Liver (tissue), 8 donors: ENCODE measurements at regions not wholly inside any gene's neighbourhood (a gene's known extent, or its start where the extent isn't known, plus 50 kb on each side); places are given as distances from the start of the nearest gene placed in this dataset.
"Not testable (repeated sequence)": the region's sequence is repeated elsewhere in the genome, so short reads cannot be mapped to it uniquely, and the experiment has no call there.

ENCODE experiments used
- DNase-seq: peaks from one replicate; pipeline ENCODE4 v3.0.0-alpha.2; 2017; ENCODE audit warnings: low spot score
- H3K27ac ChIP-seq, 2 donors: one replicate each; pipeline ENCODE4 v1.7.0; 2013; ENCODE audit warnings: inconsistent platforms in 2 of 2, low read length in 2 of 2, control low read depth in 1 of 2, low read depth in 1 of 2, mild to moderate bottlenecking in 1 of 2
- H3K27me3 ChIP-seq, 4 donors: one replicate each; pipeline versions ENCODE4 v1.6.1 to v1.7.0; 2013; ENCODE audit warnings: low read length in 3 of 4, inconsistent platforms in 1 of 4, mild to moderate bottlenecking in 1 of 4, moderate library complexity in 1 of 4; ENCODE audit not compliant: control insufficient read depth in 4 of 4, insufficient read depth in 4 of 4
- H3K36me3 ChIP-seq, 4 donors: one replicate each; pipeline versions ENCODE4 v1.6.1 to v1.7.0; 2013; ENCODE audit warnings: low read length in 3 of 4, mild to moderate bottlenecking in 3 of 4, low read depth in 1 of 4, moderate library complexity in 1 of 4; ENCODE audit not compliant: control insufficient read depth in 4 of 4, insufficient read depth in 3 of 4
- H3K4me1 ChIP-seq, 4 donors: one replicate each; pipeline versions ENCODE4 v1.6.1 to v1.7.0; 2013; ENCODE audit warnings: low read length in 3 of 4, mild to moderate bottlenecking in 3 of 4, moderate library complexity in 1 of 4; ENCODE audit not compliant: control insufficient read depth in 4 of 4, insufficient read depth in 4 of 4
- H3K4me3 ChIP-seq, 3 donors: one replicate each; pipeline versions ENCODE4 v1.6.1 to v1.7.0; 2013; ENCODE audit warnings: low read length in 3 of 3, control low read depth in 1 of 3, low read depth in 1 of 3, mild to moderate bottlenecking in 1 of 3
- H3K9ac ChIP-seq, 2 donors: one replicate each; pipeline ENCODE4 v1.7.0; 2013; ENCODE audit warnings: low read length in 2 of 2, mild to moderate bottlenecking in 2 of 2, moderate library complexity in 2 of 2, control low read depth in 1 of 2, low read depth in 1 of 2
- H3K9me3 ChIP-seq, 4 donors: one replicate each; pipeline versions ENCODE4 v1.6.1 to v1.7.0; 2013; ENCODE audit warnings: low read length in 3 of 4; ENCODE audit not compliant: control insufficient read depth in 4 of 4
- CTCF ChIP-seq: fragments of 150-350 bp; IDR thresholded peaks from 2 replicates; pipeline ENCODE4 v1.5.1; 2017; ENCODE audit warnings: improper control_type of control experiment, low read depth, low read length; ENCODE audit not compliant: missing input control
- EGR1 ChIP-seq, 2 donors: IDR thresholded peaks; 2 replicates each; pipeline ENCODE4 v1.6.1; 2016 to 2018; ENCODE audit warnings: antibody characterized with exemption in 2 of 2, low read depth in 2 of 2
- FOXA1 ChIP-seq: IDR thresholded peaks from 2 replicates; pipeline ENCODE4 v1.6.1; 2016; ENCODE audit warnings: antibody characterized with exemption
- FOXA2 ChIP-seq: IDR thresholded peaks from 2 replicates; pipeline ENCODE4 v1.6.1; 2016; ENCODE audit warnings: antibody characterized with exemption
- GABPA ChIP-seq, 2 donors: IDR thresholded peaks in 1 of 2; conservative IDR thresholded peaks in 1 of 2; 2 replicates each; pipeline ENCODE4 v1.6.1; 2016; ENCODE audit warnings: antibody characterized with exemption in 2 of 2, mild to moderate bottlenecking in 1 of 2, moderate library complexity in 1 of 2
- HNF4A ChIP-seq, 2 donors: conservative IDR thresholded peaks; 2 replicates each; pipeline ENCODE4 v1.6.1; 2016; ENCODE audit warnings: antibody characterized with exemption in 2 of 2, mild to moderate bottlenecking in 2 of 2
- HNF4G ChIP-seq: IDR thresholded peaks from 2 replicates; pipeline ENCODE4 v1.6.1; 2016; ENCODE audit warnings: antibody characterized with exemption
- JUND ChIP-seq, 2 donors: IDR thresholded peaks; 2 replicates each; pipeline ENCODE4 v1.6.1; 2016; ENCODE audit warnings: antibody characterized with exemption in 2 of 2
- NR2F2 ChIP-seq: IDR thresholded peaks from 2 replicates; pipeline ENCODE4 v1.6.1; 2016; ENCODE audit warnings: antibody characterized with exemption
- RAD21 ChIP-seq, 2 donors: IDR thresholded peaks; 2 replicates each; pipeline ENCODE4 v1.6.1; 2016; ENCODE audit warnings: antibody characterized with exemption in 2 of 2, mild to moderate bottlenecking in 2 of 2
- REST ChIP-seq: IDR thresholded peaks from 2 replicates; pipeline ENCODE4 v1.6.1; 2016; ENCODE audit warnings: antibody characterized with exemption, mild to moderate bottlenecking
- RXRA ChIP-seq, 2 donors: IDR thresholded peaks; 2 replicates each; pipeline ENCODE4 v1.6.1; 2017 to 2018; ENCODE audit warnings: antibody characterized with exemption in 2 of 2, mild to moderate bottlenecking in 1 of 2
- SP1 ChIP-seq: IDR thresholded peaks from 2 replicates; pipeline ENCODE4 v1.6.1; 2018; ENCODE audit warnings: antibody characterized with exemption, mild to moderate bottlenecking
- TAF1 ChIP-seq: conservative IDR thresholded peaks from 2 replicates; pipeline ENCODE4 v1.6.1; 2016; ENCODE audit warnings: antibody characterized with exemption, mild to moderate bottlenecking
- YY1 ChIP-seq: IDR thresholded peaks from 2 replicates; pipeline ENCODE4 v1.6.1; 2016; ENCODE audit warnings: antibody characterized with exemption, mild to moderate bottlenecking
- WGBS: extraction: QIAGEN DNeasy Blood & Tissue Kit; methylation state at CpG from one replicate; pipeline ENCODE4 v1.1.7; 2013; 5-methylcytosine and 5-hydroxymethylcytosine counted together
- TF ChIP-seq, protein P1 (sequence below): IDR thresholded peaks from 2 replicates; pipeline ENCODE4 v1.6.1; 2016; ENCODE audit warnings: antibody characterized with exemption
- TF ChIP-seq, protein P2 (sequence below): IDR thresholded peaks from 2 replicates; pipeline ENCODE4 v1.6.1; 2016; ENCODE audit warnings: antibody characterized with exemption
- TF ChIP-seq, protein P3 (sequence below): IDR thresholded peaks from 2 replicates; pipeline ENCODE4 v1.6.1; 2016; ENCODE audit warnings: antibody characterized with exemption
- donor health status: healthy.
- donor health status: healthy.
- donor health status: healthy.
- donor health status: healthy.
- donor health status: healthy.

DNA sequence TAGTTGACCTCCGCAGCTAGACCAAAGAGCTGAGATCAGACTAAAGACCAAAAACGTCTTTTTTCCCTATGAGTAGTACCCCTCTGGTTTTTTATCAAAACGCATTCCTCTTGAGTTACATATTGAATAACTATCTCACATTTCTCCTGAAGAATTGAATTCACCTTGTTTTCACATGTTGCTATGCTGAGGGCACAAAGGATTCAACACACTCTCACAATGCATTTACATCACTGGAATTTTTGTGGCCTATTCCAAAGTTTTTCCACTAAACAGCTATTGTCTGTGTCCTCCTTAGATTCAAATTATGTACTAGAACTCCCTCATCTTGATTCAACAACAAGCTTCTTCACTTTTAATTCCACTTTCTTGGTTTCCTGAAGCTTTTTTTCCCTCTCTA lies 112.5 kb downstream of the RSL24D1 start:
- Histone ChIP-seq H3K9me3 (no peaks in the 10 kb centered on the region), H3K4me1 (no peaks in the 10 kb centered on the region), H3K9ac (no peak overlapping the region), H3K4me3 (no peak overlapping the region), H3K36me3 (no peaks in the 10 kb centered on the region), H3K27me3 (no peaks in the 10 kb centered on the region), H3K27ac (no peak overlapping the region)
- TF ChIP-seq YY1, result no peak
- TF ChIP-seq, protein P1, sequence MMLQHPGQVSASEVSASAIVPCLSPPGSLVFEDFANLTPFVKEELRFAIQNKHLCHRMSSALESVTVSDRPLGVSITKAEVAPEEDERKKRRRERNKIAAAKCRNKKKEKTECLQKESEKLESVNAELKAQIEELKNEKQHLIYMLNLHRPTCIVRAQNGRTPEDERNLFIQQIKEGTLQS, result no peak
- TF ChIP-seq JUND (IDR thresholded peaks at IDR 0.05), result no peak
- no peak for TF ChIP-seq HNF4A (conservative IDR thresholded peaks at IDR 0.05)
- no peak for TF ChIP-seq GABPA (IDR thresholded peaks at IDR 0.05 in 1 of 2, conservative IDR thresholded peaks at IDR 0.05 in 1 of 2)
- no peak for TF ChIP-seq REST
- TF ChIP-seq HNF4G, result no peak
- TF ChIP-seq, protein P2, sequence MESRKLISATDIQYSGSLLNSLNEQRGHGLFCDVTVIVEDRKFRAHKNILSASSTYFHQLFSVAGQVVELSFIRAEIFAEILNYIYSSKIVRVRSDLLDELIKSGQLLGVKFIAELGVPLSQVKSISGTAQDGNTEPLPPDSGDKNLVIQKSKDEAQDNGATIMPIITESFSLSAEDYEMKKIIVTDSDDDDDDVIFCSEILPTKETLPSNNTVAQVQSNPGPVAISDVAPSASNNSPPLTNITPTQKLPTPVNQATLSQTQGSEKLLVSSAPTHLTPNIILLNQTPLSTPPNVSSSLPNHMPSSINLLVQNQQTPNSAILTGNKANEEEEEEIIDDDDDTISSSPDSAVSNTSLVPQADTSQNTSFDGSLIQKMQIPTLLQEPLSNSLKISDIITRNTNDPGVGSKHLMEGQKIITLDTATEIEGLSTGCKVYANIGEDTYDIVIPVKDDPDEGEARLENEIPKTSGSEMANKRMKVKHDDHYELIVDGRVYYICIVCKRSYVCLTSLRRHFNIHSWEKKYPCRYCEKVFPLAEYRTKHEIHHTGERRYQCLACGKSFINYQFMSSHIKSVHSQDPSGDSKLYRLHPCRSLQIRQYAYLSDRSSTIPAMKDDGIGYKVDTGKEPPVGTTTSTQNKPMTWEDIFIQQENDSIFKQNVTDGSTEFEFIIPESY, result no peak
- TF ChIP-seq EGR1 (IDR thresholded peaks at IDR 0.05; ENCODE audit: low read depth in 2 of 2), result no peak
- TF ChIP-seq TAF1, result no peak
- no peak for TF ChIP-seq FOXA1
- no peak for TF ChIP-seq FOXA2
- TF ChIP-seq, protein P3, sequence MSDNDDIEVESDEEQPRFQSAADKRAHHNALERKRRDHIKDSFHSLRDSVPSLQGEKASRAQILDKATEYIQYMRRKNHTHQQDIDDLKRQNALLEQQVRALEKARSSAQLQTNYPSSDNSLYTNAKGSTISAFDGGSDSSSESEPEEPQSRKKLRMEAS, result no peak
- no peak for TF ChIP-seq CTCF
- TF ChIP-seq RXRA (IDR thresholded peaks at IDR 0.05), result no peak
- TF ChIP-seq RAD21 (IDR thresholded peaks at IDR 0.05), result no peak
- no peak for TF ChIP-seq SP1
- TF ChIP-seq NR2F2, result no peak
- DNase-seq, result no peak
- WGBS, result 71% methylated on average over 3 of the region's 3 CpGs

- DNase-seq, H3K4me1 ChIP-seq, H3K27ac ChIP-seq, H3K4me3 ChIP-seq, H3K27me3 ChIP-seq, H3K9me3 ChIP-seq, H3K36me3 ChIP-seq, H3K9ac ChIP-seq: not testable (repeated sequence)
- 86% methylated on average over 1 of the region's 1 CpG for WGBS
These were observed 119.7 kb downstream of the RSL24D1 start for GRCh38 chr15:55077052-55077451.
